ENCODE measurements at regions not wholly inside any gene's neighbourhood (a gene's known extent, or its start where the extent isn't known, plus 50 kb on each side); places are given as distances from the start of the nearest gene placed in this dataset.
"Not testable (repeated sequence)": the region's sequence is repeated elsewhere in the genome, so short reads cannot be mapped to it uniquely, and the experiment has no call there.

- TF ChIP-seq CTCF (conservative IDR thresholded peaks at IDR 0.05): no peak
- H3K4me1 Mint-ChIP-seq: no peaks in the 10 kb centered on the region
- H3K27me3 Mint-ChIP-seq (ENCODE audit: low read depth): peaks cover 3% of the 10 kb centered on the region
- no peak for DNase-seq (ENCODE audit: low read depth, low spot score)
- no peaks in the 10 kb centered on the region for H3K9me3 Mint-ChIP-seq
- H3K27ac Mint-ChIP-seq (ENCODE audit: unreplicated experiment): peak overlapping the region; percentile 27
- no peak overlapping the region for H3K4me3 Mint-ChIP-seq
- no peaks in the 10 kb centered on the region for H3K36me3 Mint-ChIP-seq (ENCODE audit: low read depth)
These were observed 118.7 kb upstream of the NEK6 start for GRCh38 chr9:124139001-124139400.

GRCh38 chr9:124140941-124141568, 116.7 kb upstream of the NEK6 start:
- H3K9me3 Mint-ChIP-seq: no peaks in the 10 kb centered on the region
- no peaks in the 10 kb centered on the region for H3K36me3 Mint-ChIP-seq (ENCODE audit: low read depth)
- no peaks in the 10 kb centered on the region for H3K4me1 Mint-ChIP-seq
- H3K27ac Mint-ChIP-seq (ENCODE audit: unreplicated experiment): no peak overlapping the region
- no peak for DNase-seq (ENCODE audit: low read depth, low spot score)
- peaks cover 3% of the 10 kb centered on the region for H3K27me3 Mint-ChIP-seq (ENCODE audit: low read depth)
- no peak for TF ChIP-seq CTCF (conservative IDR thresholded peaks at IDR 0.05)
- H3K4me3 Mint-ChIP-seq: no peak overlapping the region

- H3K36me3 Mint-ChIP-seq (ENCODE audit: low read depth); H3K4me3 Mint-ChIP-seq; H3K9me3 Mint-ChIP-seq; DNase-seq (ENCODE audit: low read depth, low spot score); H3K4me1 Mint-ChIP-seq; H3K27ac Mint-ChIP-seq (ENCODE audit: unreplicated experiment): not testable (repeated sequence)
- peaks cover 26% of the 10 kb centered on the region for H3K27me3 Mint-ChIP-seq (ENCODE audit: low read depth)
These were observed 113.1 kb upstream of the NEK6 start for GRCh38 chr9:124144561-124145123.

- Mint-ChIP-seq H3K4me3 (no peak overlapping the region), H3K4me1 (no peaks in the 10 kb centered on the region), H3K27me3 (ENCODE audit: low read depth) (peaks cover 38% of the 10 kb centered on the region), H3K9me3 (no peaks in the 10 kb centered on the region), H3K36me3 (ENCODE audit: low read depth) (no peaks in the 10 kb centered on the region), H3K27ac (ENCODE audit: unreplicated experiment) (no peak overlapping the region)
- no peak for DNase-seq (ENCODE audit: low read depth, low spot score)
- no peak for TF ChIP-seq CTCF (conservative IDR thresholded peaks at IDR 0.05)
These were observed 111.7 kb upstream of the NEK6 start for GRCh38 chr9:124146031-124146561.

GRCh38 chr9:124149992-124150391, 107.8 kb upstream of the NEK6 start:
- no peaks in the 10 kb centered on the region for H3K4me1 Mint-ChIP-seq
- DNase-seq (ENCODE audit: low read depth, low spot score): no peak
- H3K4me3 Mint-ChIP-seq: no peak overlapping the region
- H3K36me3 Mint-ChIP-seq (ENCODE audit: low read depth): no peaks in the 10 kb centered on the region
- peaks cover 5% of the 10 kb centered on the region for H3K9me3 Mint-ChIP-seq
- TF ChIP-seq CTCF (conservative IDR thresholded peaks at IDR 0.05): no peak
- H3K27me3 Mint-ChIP-seq (ENCODE audit: low read depth): peaks cover 66% of the 10 kb centered on the region
- no peak overlapping the region for H3K27ac Mint-ChIP-seq (ENCODE audit: unreplicated experiment)

- TF ChIP-seq CTCF (conservative IDR thresholded peaks at IDR 0.05): no peak
- peaks cover 57% of the 10 kb centered on the region for H3K27me3 Mint-ChIP-seq (ENCODE audit: low read depth)
- no peaks in the 10 kb centered on the region for H3K9me3 Mint-ChIP-seq
- no peak for DNase-seq (ENCODE audit: low read depth, low spot score)
- no peak overlapping the region for H3K4me3 Mint-ChIP-seq
- H3K27ac Mint-ChIP-seq (ENCODE audit: unreplicated experiment): no peak overlapping the region
- H3K36me3 Mint-ChIP-seq (ENCODE audit: low read depth): no peaks in the 10 kb centered on the region
- H3K4me1 Mint-ChIP-seq: no peaks in the 10 kb centered on the region
These were observed 93.9 kb upstream of the NEK6 start for GRCh38 chr9:124163760-124164255.
